ENCODE measurements at regions not wholly inside any gene's neighbourhood (a gene's known extent, or its start where the extent isn't known, plus 50 kb on each side); places are given as distances from the start of the nearest gene placed in this dataset.

GRCh38 chr13:91248249-91248648 lies 99.2 kb upstream of the MIR17HG start:
- H3K36me3 Mint-ChIP-seq = peaks cover 3% of the 10 kb centered on the region; the same call in 1 of the 2 replicates
- DNase-seq (ENCODE audit: low spot score) = no peak
- H3K9me3 Mint-ChIP-seq = peaks cover 3% of the 10 kb centered on the region; the same call in 1 of the 2 replicates
- H3K27me3 Mint-ChIP-seq (ENCODE audit: low read depth) = no peaks in the 10 kb centered on the region
- H3K4me1 Mint-ChIP-seq = peaks cover 12% of the 10 kb centered on the region
- no peak for ATAC-seq
- ChIA-PET POLR2A (no interaction called here), CTCF (interaction anchor here (0.5 to 1.9 kb wide), 18 partner anchors 14 to 381 kb away, joined by 3 to 28 read pairs (median 3); no protein-coding TSS in a partner anchor)
- no peak overlapping the region for H3K27ac Mint-ChIP-seq
- TF ChIP-seq ZNF512 (CRISPR knock-in tag; IDR thresholded peaks at IDR 0.05; ENCODE audit: borderline replicate concordance) (no peak), ZNF232 (CRISPR knock-in tag; IDR thresholded peaks at IDR 0.05) (no peak), GRHL2 (CRISPR knock-in tag; IDR thresholded peaks at IDR 0.05; ENCODE audit: insufficient replicate concordance, severe bottlenecking) (no peak), FOXJ3 (CRISPR knock-in tag; IDR thresholded peaks at IDR 0.05; ENCODE audit: borderline replicate concordance) (no peak), TCF7 (CRISPR knock-in tag; IDR thresholded peaks at IDR 0.05; ENCODE audit: low read depth) (no peak), ERG (CRISPR knock-in tag; IDR thresholded peaks at IDR 0.05) (no peak), ZNF263 (CRISPR knock-in tag; IDR thresholded peaks at IDR 0.05; ENCODE audit: low read depth) (no peak), AR (CRISPR knock-in tag; IDR thresholded peaks at IDR 0.05) (no peak), ZNF219 (CRISPR knock-in tag; IDR thresholded peaks at IDR 0.05; ENCODE audit: borderline replicate concordance) (no peak), FOXK1 (CRISPR knock-in tag; IDR thresholded peaks at IDR 0.05) (no peak), PREB (CRISPR knock-in tag; IDR thresholded peaks at IDR 0.05; ENCODE audit: borderline replicate concordance) (no peak), E2F4 (CRISPR knock-in tag; IDR thresholded peaks at IDR 0.05; ENCODE audit: borderline replicate concordance, low read depth) (no peak), SMAD4 (CRISPR knock-in tag; IDR thresholded peaks at IDR 0.05) (no peak), ZNF138 (CRISPR knock-in tag; conservative IDR thresholded peaks at IDR 0.05) (no peak), CTCF (IDR thresholded peaks at IDR 0.05) (no peak), TEAD1 (CRISPR knock-in tag; IDR thresholded peaks at IDR 0.05) (no peak), RELA (CRISPR knock-in tag; IDR thresholded peaks at IDR 0.05; ENCODE audit: borderline replicate concordance) (no peak), ATF3 (CRISPR knock-in tag; conservative IDR thresholded peaks at IDR 0.05) (no peak), GTF2I (CRISPR knock-in tag; conservative IDR thresholded peaks at IDR 0.05) (no peak), ESRRA (CRISPR knock-in tag; IDR thresholded peaks at IDR 0.05; ENCODE audit: borderline replicate concordance) (no peak)
- no peak overlapping the region for H3K4me3 Mint-ChIP-seq
